HCT116 (cell line): ENCODE measurements at regions not wholly inside any gene's neighbourhood (a gene's known extent, or its start where the extent isn't known, plus 50 kb on each side); places are given as distances from the start of the nearest gene placed in this dataset.

ENCODE experiments used
- ATAC-seq: fragments of 200-7000 bp; cut with Tn5 transposase; 2 replicates; pipeline ENCODE4 v1.9.1; 2020; ENCODE audit warnings: mild to moderate bottlenecking, moderate library complexity
- BruUV-seq: library from RNA; stranded (reverse); fragments of 400-500 nt; replicated peaks from 2 replicates; lab custom pipeline; 2021; lab: Mats Ljungman, UMichigan
- CTCF ChIA-PET: fragments of 300-600 bp; sonication (Branson Sonifier 250); formaldehyde crosslinking; loops from one replicate; lab custom pipeline; 2021; ENCODE audit warnings: antibody characterized with exemption; lab: Charles Lee
- POLR2A ChIA-PET: fragments of 300-600, 350-600 bp; sonication (Branson Sonifier 250); formaldehyde crosslinking; loops from one replicate; lab custom pipeline; 2021; ENCODE audit warnings: antibody characterized with exemption; lab: Charles Lee
- RAD21 ChIA-PET, 2 experiments: fragments of 300-600 bp; sonication (Branson Sonifier 250); formaldehyde crosslinking; loops; one replicate each; lab custom pipeline; 2023; ENCODE audit warnings: low total read pairs in 2 of 2; ENCODE audit not compliant: uncharacterized antibody in 2 of 2, unreplicated experiment in 2 of 2, low non-redundant PET in 1 of 2; lab: Charles Lee
- DNase-seq: peaks from one replicate; pipeline ENCODE4 v3.0.0-alpha.2; 2010; ENCODE audit warnings: low read depth, low spot score
- H2AFZ ChIP-seq: fragments of 200-600 bp; shearing (Covaris generic), sonication (generic); 2 replicates; pipeline ENCODE4 v1.6.1; 2017; ENCODE audit warnings: low read depth, mixed run types, mixed read lengths, antibody characterized with exemption, low read length; ENCODE audit not compliant: poor library complexity, severe bottlenecking
- H3K27ac ChIP-seq: 2 replicates; pipeline ENCODE4 v1.5.1; 2012; ENCODE audit warnings: low read depth, low read length
- H3K27me3 ChIP-seq: fragments of 200-600 bp; sonication (generic); 2 replicates; pipeline ENCODE4 v1.6.1; 2016; ENCODE audit warnings: mixed run types, low read length, mixed read lengths; ENCODE audit not compliant: insufficient read depth
- H3K36me3 ChIP-seq, 2 experiments: fragments of 200-500 bp in 1 of 2; fragments of 200-600 bp in 1 of 2; sonication (Bioruptor generic) in 1 of 2; sonication (generic) in 1 of 2; 2 replicates each; pipeline versions ENCODE4 v1.5.1 to v1.6.1; 2014 to 2016; ENCODE audit warnings: low read length in 2 of 2, inconsistent platforms in 1 of 2, mixed read lengths in 1 of 2, mixed run types in 1 of 2; ENCODE audit not compliant: insufficient read depth in 2 of 2, control insufficient read depth in 1 of 2
- H3K4me1 ChIP-seq, 2 experiments: fragments of 200-600 bp in 1 of 2; sonication (generic) in 1 of 2; 2 replicates each; pipeline versions ENCODE4 v1.5.1 to v1.6.1; 2012 to 2017; ENCODE audit warnings: low read length in 2 of 2, inconsistent platforms in 1 of 2, mild to moderate bottlenecking in 1 of 2, mixed read lengths in 1 of 2, mixed run types in 1 of 2, moderate library complexity in 1 of 2; ENCODE audit not compliant: insufficient read depth in 2 of 2, control insufficient read depth in 1 of 2
- H3K4me2 ChIP-seq: fragments of 200-600 bp; sonication (generic); 2 replicates; pipeline ENCODE4 v1.6.1; 2017; ENCODE audit warnings: mixed run types, low read length, mixed read lengths
- H3K4me3 ChIP-seq, 2 experiments: fragments of 200-600 bp in 1 of 2; sonication (generic) in 1 of 2; replicated peaks in 1 of 2; 2 replicates each; pipeline ENCODE4 v1.5.1; 2011 to 2016; ENCODE audit warnings: low read length in 2 of 2, control low read depth in 1 of 2, low read depth in 1 of 2, mild to moderate bottlenecking in 1 of 2, mixed read lengths in 1 of 2, mixed run types in 1 of 2
- H3K79me2 ChIP-seq: fragments of 200-600 bp; sonication (generic); 2 replicates; pipeline ENCODE4 v1.6.1; 2017; ENCODE audit warnings: mild to moderate bottlenecking, mixed run types, low read length, moderate library complexity, mixed read lengths; ENCODE audit not compliant: insufficient read depth
- H3K9ac ChIP-seq: fragments of 200-600 bp; sonication (generic); 2 replicates; pipeline ENCODE4 v1.6.1; 2016; ENCODE audit warnings: low read length, mixed read lengths
- H3K9me2 ChIP-seq: fragments of 200-600 bp; sonication (generic), shearing (Covaris generic); 2 replicates; pipeline ENCODE4 v1.6.1; 2017; ENCODE audit warnings: mixed run types, mild to moderate bottlenecking, moderate library complexity; ENCODE audit not compliant: insufficient read depth
- H3K9me3 ChIP-seq, 2 experiments: fragments of 200-500 bp in 1 of 2; fragments of 200-600 bp in 1 of 2; sonication (Bioruptor generic) in 1 of 2; sonication (generic) in 1 of 2; 2 replicates each; pipeline ENCODE4 v1.6.1; 2014 to 2017; ENCODE audit warnings: low read length in 2 of 2, mixed read lengths in 2 of 2, inconsistent platforms in 1 of 2, low read depth in 1 of 2, mild to moderate bottlenecking in 1 of 2, mixed run types in 1 of 2, moderate library complexity in 1 of 2; ENCODE audit not compliant: control insufficient read depth in 1 of 2, insufficient read depth in 1 of 2
- H4K20me1 ChIP-seq: fragments of 200-600 bp; sonication (generic), shearing (Covaris generic); 2 replicates; pipeline ENCODE4 v1.6.1; 2017; ENCODE audit warnings: mixed run types, mild to moderate bottlenecking, moderate library complexity; ENCODE audit not compliant: insufficient read depth
- CBX3 ChIP-seq: IDR thresholded peaks from 2 replicates; pipeline ENCODE4 v1.6.1; 2012; ENCODE audit warnings: low read depth
- CEBPB ChIP-seq: IDR thresholded peaks from 2 replicates; pipeline ENCODE4 v1.6.1; 2012; ENCODE audit warnings: low read depth
- ELF1 ChIP-seq: IDR thresholded peaks from 2 replicates; pipeline ENCODE4 v1.6.1; 2012; ENCODE audit warnings: low read depth, borderline replicate concordance
- EZH2 ChIP-seq: fragments of 200-600 bp; sonication (generic); IDR thresholded peaks from 2 replicates; pipeline ENCODE4 v1.6.1; 2017; ENCODE audit warnings: antibody characterized with exemption, mixed run types
- POLR2A ChIP-seq: IDR thresholded peaks from 2 replicates; pipeline ENCODE4 v1.7.0; 2011; ENCODE audit warnings: borderline replicate concordance; ENCODE audit not compliant: insufficient read depth, insufficient read length; ENCODE audit errors: extremely low read depth
- POLR2AphosphoS5 ChIP-seq: IDR thresholded peaks from 2 replicates; pipeline ENCODE4 v1.6.1; 2011; ENCODE audit warnings: mild to moderate bottlenecking, low read depth, low read length, moderate library complexity
- SIN3A ChIP-seq: IDR thresholded peaks from 2 replicates; pipeline ENCODE4 v1.6.1; 2012; ENCODE audit warnings: low read depth
- SP1 ChIP-seq: IDR thresholded peaks from 2 replicates; pipeline ENCODE4 v1.6.1; 2012; ENCODE audit warnings: low read depth
- ZFX ChIP-seq: fragments of 450-650 bp; IDR thresholded peaks from 2 replicates; pipeline ENCODE4 v1.6.1; 2017
- ZNF274 ChIP-seq: fragments of 200-500 bp; sonication (Bioruptor generic); IDR thresholded peaks from 2 replicates; pipeline ENCODE4 v1.6.1; 2014; ENCODE audit warnings: mild to moderate bottlenecking, low read depth, low read length, inconsistent platforms
- intact Hi-C: fragments of 100-400 bp; cut with micrococcal nuclease; formaldehyde crosslinking; loops from 2 replicates; pipeline ENCODE4 v1.10.0; 2022
- TF ChIP-seq, protein P1 (sequence below), 3 experiments: fragments of 200-600 bp in 1 of 3; sonication (generic) in 1 of 3; IDR thresholded peaks in 2 of 3; conservative IDR thresholded peaks in 1 of 3; 2 replicates each; pipeline ENCODE4 v1.5.1; 2012 to 2017; ENCODE audit warnings: low read depth in 2 of 3, low read length in 2 of 3, antibody characterized with exemption in 1 of 3, borderline replicate concordance in 1 of 3, control low read depth in 1 of 3, mild to moderate bottlenecking in 1 of 3, mixed read lengths in 1 of 3, mixed run types in 1 of 3, moderate library complexity in 1 of 3; ENCODE audit not compliant: insufficient read depth in 1 of 3
- TF ChIP-seq, protein P2 (sequence below): IDR thresholded peaks from 2 replicates; pipeline ENCODE4 v1.6.1; 2011; ENCODE audit warnings: mild to moderate bottlenecking, low read length, moderate library complexity; ENCODE audit not compliant: insufficient replicate concordance; ENCODE audit errors: extremely low read depth
- TF ChIP-seq, protein P3 (sequence below): IDR thresholded peaks from 2 replicates; pipeline ENCODE4 v1.6.1; 2012
- TF ChIP-seq, protein P4 (sequence below): IDR thresholded peaks from 2 replicates; pipeline ENCODE4 v1.6.1; 2012; ENCODE audit warnings: low read depth
- TF ChIP-seq, protein P5 (sequence below): IDR thresholded peaks from 2 replicates; pipeline ENCODE4 v1.6.1; 2012

DNA sequence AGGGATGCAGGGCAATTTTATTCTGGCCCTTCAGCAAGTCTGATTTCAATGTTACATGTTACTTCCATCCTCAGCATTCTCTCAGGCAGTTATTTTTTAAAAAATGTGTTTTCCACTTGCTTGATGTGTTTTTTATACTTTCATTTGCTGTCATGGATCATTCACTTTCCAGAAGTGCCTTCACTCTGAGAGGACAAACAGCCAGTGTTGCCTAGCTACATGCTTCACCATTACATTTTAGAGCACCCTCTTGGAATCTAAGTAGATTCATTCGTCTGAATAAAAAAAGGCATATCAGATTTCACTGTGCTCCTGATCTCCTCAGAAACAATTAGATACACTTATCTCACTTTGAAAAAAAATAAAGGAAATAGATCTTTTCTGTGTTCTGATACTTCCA, 93.6 kb upstream of the POU1F1 start (continued):
- TF ChIP-seq, protein P1, sequence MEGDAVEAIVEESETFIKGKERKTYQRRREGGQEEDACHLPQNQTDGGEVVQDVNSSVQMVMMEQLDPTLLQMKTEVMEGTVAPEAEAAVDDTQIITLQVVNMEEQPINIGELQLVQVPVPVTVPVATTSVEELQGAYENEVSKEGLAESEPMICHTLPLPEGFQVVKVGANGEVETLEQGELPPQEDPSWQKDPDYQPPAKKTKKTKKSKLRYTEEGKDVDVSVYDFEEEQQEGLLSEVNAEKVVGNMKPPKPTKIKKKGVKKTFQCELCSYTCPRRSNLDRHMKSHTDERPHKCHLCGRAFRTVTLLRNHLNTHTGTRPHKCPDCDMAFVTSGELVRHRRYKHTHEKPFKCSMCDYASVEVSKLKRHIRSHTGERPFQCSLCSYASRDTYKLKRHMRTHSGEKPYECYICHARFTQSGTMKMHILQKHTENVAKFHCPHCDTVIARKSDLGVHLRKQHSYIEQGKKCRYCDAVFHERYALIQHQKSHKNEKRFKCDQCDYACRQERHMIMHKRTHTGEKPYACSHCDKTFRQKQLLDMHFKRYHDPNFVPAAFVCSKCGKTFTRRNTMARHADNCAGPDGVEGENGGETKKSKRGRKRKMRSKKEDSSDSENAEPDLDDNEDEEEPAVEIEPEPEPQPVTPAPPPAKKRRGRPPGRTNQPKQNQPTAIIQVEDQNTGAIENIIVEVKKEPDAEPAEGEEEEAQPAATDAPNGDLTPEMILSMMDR (IDR thresholded peaks at IDR 0.05 in 2 of 3, conservative IDR thresholded peaks at IDR 0.05 in 1 of 3; ENCODE audit: borderline replicate concordance in 1 of 3, insufficient read depth in 1 of 3, low read depth in 2 of 3, low read length in 2 of 3): no peak
- TF ChIP-seq ZFX (no peak), POLR2AphosphoS5 (no peak), CBX3 (no peak), POLR2A (no peak)

DNA sequence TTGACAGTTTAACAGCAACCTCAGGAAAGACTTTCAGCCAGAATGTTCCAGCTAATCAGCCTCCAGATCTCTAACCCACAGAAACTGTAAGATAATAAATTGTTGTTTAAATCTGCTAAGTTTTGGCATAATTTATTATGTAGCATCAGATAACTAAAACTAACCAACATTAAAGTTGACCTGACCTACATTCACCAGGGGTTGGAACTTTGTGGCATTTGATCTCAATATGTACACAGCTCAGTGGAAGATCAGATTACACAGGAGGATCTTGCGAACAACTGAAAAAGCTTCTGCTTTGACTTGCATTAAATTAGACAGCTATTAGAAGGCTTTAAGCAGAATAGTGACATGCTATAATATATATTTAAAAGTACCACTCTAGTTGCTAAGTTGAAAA, 91.4 kb upstream of the POU1F1 start:
- RAD21 ChIA-PET: no interaction called here
- no peak for ATAC-seq
- TF ChIP-seq ZFX (no peak), SP1 (no peak), SIN3A (no peak), EZH2 (no peak), CEBPB (no peak), CBX3 (no peak), ELF1 (no peak), ZNF274 (no peak)
- TF ChIP-seq, protein P1 (IDR thresholded peaks at IDR 0.05 in 2 of 3, conservative IDR thresholded peaks at IDR 0.05 in 1 of 3; ENCODE audit: borderline replicate concordance in 1 of 3, insufficient read depth in 1 of 3, low read depth in 2 of 3, low read length in 2 of 3): no peak
- TF ChIP-seq, protein P2, sequence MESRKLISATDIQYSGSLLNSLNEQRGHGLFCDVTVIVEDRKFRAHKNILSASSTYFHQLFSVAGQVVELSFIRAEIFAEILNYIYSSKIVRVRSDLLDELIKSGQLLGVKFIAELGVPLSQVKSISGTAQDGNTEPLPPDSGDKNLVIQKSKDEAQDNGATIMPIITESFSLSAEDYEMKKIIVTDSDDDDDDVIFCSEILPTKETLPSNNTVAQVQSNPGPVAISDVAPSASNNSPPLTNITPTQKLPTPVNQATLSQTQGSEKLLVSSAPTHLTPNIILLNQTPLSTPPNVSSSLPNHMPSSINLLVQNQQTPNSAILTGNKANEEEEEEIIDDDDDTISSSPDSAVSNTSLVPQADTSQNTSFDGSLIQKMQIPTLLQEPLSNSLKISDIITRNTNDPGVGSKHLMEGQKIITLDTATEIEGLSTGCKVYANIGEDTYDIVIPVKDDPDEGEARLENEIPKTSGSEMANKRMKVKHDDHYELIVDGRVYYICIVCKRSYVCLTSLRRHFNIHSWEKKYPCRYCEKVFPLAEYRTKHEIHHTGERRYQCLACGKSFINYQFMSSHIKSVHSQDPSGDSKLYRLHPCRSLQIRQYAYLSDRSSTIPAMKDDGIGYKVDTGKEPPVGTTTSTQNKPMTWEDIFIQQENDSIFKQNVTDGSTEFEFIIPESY: no peak
- TF ChIP-seq, protein P3, sequence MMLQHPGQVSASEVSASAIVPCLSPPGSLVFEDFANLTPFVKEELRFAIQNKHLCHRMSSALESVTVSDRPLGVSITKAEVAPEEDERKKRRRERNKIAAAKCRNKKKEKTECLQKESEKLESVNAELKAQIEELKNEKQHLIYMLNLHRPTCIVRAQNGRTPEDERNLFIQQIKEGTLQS: no peak
- TF ChIP-seq, protein P4, sequence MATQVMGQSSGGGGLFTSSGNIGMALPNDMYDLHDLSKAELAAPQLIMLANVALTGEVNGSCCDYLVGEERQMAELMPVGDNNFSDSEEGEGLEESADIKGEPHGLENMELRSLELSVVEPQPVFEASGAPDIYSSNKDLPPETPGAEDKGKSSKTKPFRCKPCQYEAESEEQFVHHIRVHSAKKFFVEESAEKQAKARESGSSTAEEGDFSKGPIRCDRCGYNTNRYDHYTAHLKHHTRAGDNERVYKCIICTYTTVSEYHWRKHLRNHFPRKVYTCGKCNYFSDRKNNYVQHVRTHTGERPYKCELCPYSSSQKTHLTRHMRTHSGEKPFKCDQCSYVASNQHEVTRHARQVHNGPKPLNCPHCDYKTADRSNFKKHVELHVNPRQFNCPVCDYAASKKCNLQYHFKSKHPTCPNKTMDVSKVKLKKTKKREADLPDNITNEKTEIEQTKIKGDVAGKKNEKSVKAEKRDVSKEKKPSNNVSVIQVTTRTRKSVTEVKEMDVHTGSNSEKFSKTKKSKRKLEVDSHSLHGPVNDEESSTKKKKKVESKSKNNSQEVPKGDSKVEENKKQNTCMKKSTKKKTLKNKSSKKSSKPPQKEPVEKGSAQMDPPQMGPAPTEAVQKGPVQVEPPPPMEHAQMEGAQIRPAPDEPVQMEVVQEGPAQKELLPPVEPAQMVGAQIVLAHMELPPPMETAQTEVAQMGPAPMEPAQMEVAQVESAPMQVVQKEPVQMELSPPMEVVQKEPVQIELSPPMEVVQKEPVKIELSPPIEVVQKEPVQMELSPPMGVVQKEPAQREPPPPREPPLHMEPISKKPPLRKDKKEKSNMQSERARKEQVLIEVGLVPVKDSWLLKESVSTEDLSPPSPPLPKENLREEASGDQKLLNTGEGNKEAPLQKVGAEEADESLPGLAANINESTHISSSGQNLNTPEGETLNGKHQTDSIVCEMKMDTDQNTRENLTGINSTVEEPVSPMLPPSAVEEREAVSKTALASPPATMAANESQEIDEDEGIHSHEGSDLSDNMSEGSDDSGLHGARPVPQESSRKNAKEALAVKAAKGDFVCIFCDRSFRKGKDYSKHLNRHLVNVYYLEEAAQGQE: no peak
- TF ChIP-seq, protein P5, sequence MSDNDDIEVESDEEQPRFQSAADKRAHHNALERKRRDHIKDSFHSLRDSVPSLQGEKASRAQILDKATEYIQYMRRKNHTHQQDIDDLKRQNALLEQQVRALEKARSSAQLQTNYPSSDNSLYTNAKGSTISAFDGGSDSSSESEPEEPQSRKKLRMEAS: no peak

More for the DNA sequence above, 91.4 kb upstream of the POU1F1 start:
- POLR2A ChIA-PET: no interaction called here
- no peaks in the 10 kb centered on the region for H3K36me3 ChIP-seq
- H3K27ac ChIP-seq: no peak overlapping the region
- intact Hi-C loops: no loop called here
- no TSS peak for BruUV-seq
- no peaks in the 10 kb centered on the region for H3K4me1 ChIP-seq
- no peak overlapping the region for H3K4me2 ChIP-seq
- H3K9ac ChIP-seq: no peak overlapping the region
- H3K9me3 ChIP-seq: no peaks in the 10 kb centered on the region
- H2AFZ ChIP-seq: no peak overlapping the region
- CTCF ChIA-PET: interaction anchor here (1.2 kb wide), 1 partner anchor 17 kb away, joined by 3 read pairs; no protein-coding TSS in a partner anchor
- no peak overlapping the region for H3K4me3 ChIP-seq
- no peaks in the 10 kb centered on the region for H3K9me2 ChIP-seq
- no peaks in the 10 kb centered on the region for H3K79me2 ChIP-seq
- H3K27me3 ChIP-seq: no peaks in the 10 kb centered on the region
- no peak for DNase-seq
- no peaks in the 10 kb centered on the region for H4K20me1 ChIP-seq
